ENCODE measurements at regions not wholly inside any gene's neighbourhood (a gene's known extent, or its start where the extent isn't known, plus 50 kb on each side); places are given as distances from the start of the nearest gene placed in this dataset.

GRCh38 chr9:3689555-3689954, 163.8 kb upstream of the RFX3 start:
- no peak overlapping the region for H2AFZ ChIP-seq (ENCODE audit: low read depth, low read length)
- no peaks in the 10 kb centered on the region for H3K4me1 ChIP-seq (ENCODE audit: low read length)
- TF ChIP-seq CTCF (IDR thresholded peaks at IDR 0.05; ENCODE audit: low read depth, low read length) (no peak), EZH2phosphoT487 (IDR thresholded peaks at IDR 0.05; ENCODE audit: low read depth) (no peak)
- no peaks in the 10 kb centered on the region for H3K27me3 ChIP-seq (ENCODE audit: low read depth, low read length)
- H3K36me3 ChIP-seq (replicated peaks; ENCODE audit: low read depth, low read length), result no peaks in the 10 kb centered on the region
- no peaks in the 10 kb centered on the region for H3K79me2 ChIP-seq (ENCODE audit: low read length)
- H3K9me3 ChIP-seq (ENCODE audit: insufficient read depth, low read length), result no peaks in the 10 kb centered on the region
- H3K4me3 ChIP-seq (ENCODE audit: low read length), result no peak overlapping the region
- no peak overlapping the region for H3K27ac ChIP-seq (ENCODE audit: low read length)
- H3K4me2 ChIP-seq (ENCODE audit: low read length), result no peak overlapping the region
- H3K9ac ChIP-seq (ENCODE audit: low read length), result no peak overlapping the region
- no peaks in the 10 kb centered on the region for H4K20me1 ChIP-seq (ENCODE audit: insufficient read depth, low read length)

- H2AFZ ChIP-seq (ENCODE audit: low read depth, low read length), result no peak overlapping the region
- no peaks in the 10 kb centered on the region for H3K9me3 ChIP-seq (ENCODE audit: insufficient read depth, low read length)
- no peak overlapping the region for H3K9ac ChIP-seq (ENCODE audit: low read length)
- no peak overlapping the region for H3K4me3 ChIP-seq (ENCODE audit: low read length)
- H3K27ac ChIP-seq (ENCODE audit: low read length), result no peak overlapping the region
- no peaks in the 10 kb centered on the region for H3K79me2 ChIP-seq (ENCODE audit: low read length)
- H3K4me1 ChIP-seq (ENCODE audit: low read length), result no peaks in the 10 kb centered on the region
- H3K36me3 ChIP-seq (replicated peaks; ENCODE audit: low read depth, low read length), result no peaks in the 10 kb centered on the region
- no peaks in the 10 kb centered on the region for H4K20me1 ChIP-seq (ENCODE audit: insufficient read depth, low read length)
- TF ChIP-seq EZH2phosphoT487 (IDR thresholded peaks at IDR 0.05; ENCODE audit: low read depth), result no peak
- no peak for TF ChIP-seq CTCF (IDR thresholded peaks at IDR 0.05; ENCODE audit: low read depth, low read length)
- H3K4me2 ChIP-seq (ENCODE audit: low read length), result no peak overlapping the region
- H3K27me3 ChIP-seq (ENCODE audit: low read depth, low read length), result no peaks in the 10 kb centered on the region; the same call in 1 of the 2 replicates
Observed at GRCh38 chr9:3687145-3687544, 161.3 kb upstream of the RFX3 start.

GRCh38 chr9:3682186-3682585, 156.4 kb upstream of the RFX3 start:
- Histone ChIP-seq H3K27ac (ENCODE audit: low read length) (no peak overlapping the region), H4K20me1 (ENCODE audit: insufficient read depth, low read length) (no peaks in the 10 kb centered on the region), H3K36me3 (replicated peaks; ENCODE audit: low read depth, low read length) (no peaks in the 10 kb centered on the region), H3K4me2 (ENCODE audit: low read length) (no peak overlapping the region), H3K9ac (ENCODE audit: low read length) (no peak overlapping the region), H2AFZ (ENCODE audit: low read depth, low read length) (no peak overlapping the region), H3K4me1 (ENCODE audit: low read length) (no peaks in the 10 kb centered on the region), H3K79me2 (ENCODE audit: low read length) (no peaks in the 10 kb centered on the region), H3K27me3 (ENCODE audit: low read depth, low read length) (no peaks in the 10 kb centered on the region; the same call in 1 of the 2 replicates), H3K4me3 (ENCODE audit: low read length) (no peak overlapping the region), H3K9me3 (ENCODE audit: insufficient read depth, low read length) (no peaks in the 10 kb centered on the region)
- TF ChIP-seq CTCF (IDR thresholded peaks at IDR 0.05; ENCODE audit: low read depth, low read length), result no peak
- no peak for TF ChIP-seq EZH2phosphoT487 (IDR thresholded peaks at IDR 0.05; ENCODE audit: low read depth)

GRCh38 chr9:3677541-3677940, 151.7 kb upstream of the RFX3 start:
- no peaks in the 10 kb centered on the region; the same call in 1 of the 2 replicates for H3K27me3 ChIP-seq (ENCODE audit: low read depth, low read length)
- no peak overlapping the region for H2AFZ ChIP-seq (ENCODE audit: low read depth, low read length)
- H4K20me1 ChIP-seq (ENCODE audit: insufficient read depth, low read length), result no peaks in the 10 kb centered on the region
- no peak for TF ChIP-seq CTCF (IDR thresholded peaks at IDR 0.05; ENCODE audit: low read depth, low read length)
- TF ChIP-seq EZH2phosphoT487 (IDR thresholded peaks at IDR 0.05; ENCODE audit: low read depth), result no peak
- no peaks in the 10 kb centered on the region for H3K9me3 ChIP-seq (ENCODE audit: insufficient read depth, low read length)
- no peaks in the 10 kb centered on the region for H3K4me1 ChIP-seq (ENCODE audit: low read length)
- no peak overlapping the region for H3K9ac ChIP-seq (ENCODE audit: low read length)
- no peak overlapping the region for H3K27ac ChIP-seq (ENCODE audit: low read length)
- no peak overlapping the region for H3K4me2 ChIP-seq (ENCODE audit: low read length)
- no peaks in the 10 kb centered on the region for H3K36me3 ChIP-seq (replicated peaks; ENCODE audit: low read depth, low read length)
- no peak overlapping the region for H3K4me3 ChIP-seq (ENCODE audit: low read length)
- no peaks in the 10 kb centered on the region for H3K79me2 ChIP-seq (ENCODE audit: low read length)
